ENCODE measurements at regions not wholly inside any gene's neighbourhood (a gene's known extent, or its start where the extent isn't known, plus 50 kb on each side); places are given as distances from the start of the nearest gene placed in this dataset.

GRCh38 chr9:75616052-75616451 is 274.4 kb upstream of the PCSK5 start:
- Mint-ChIP-seq H3K4me3 (no peak overlapping the region), H3K36me3 (ENCODE audit: low read depth) (no peaks in the 10 kb centered on the region), H3K27me3 (ENCODE audit: low read depth) (peaks cover 22% of the 10 kb centered on the region), H3K9me3 (no peaks in the 10 kb centered on the region), H3K27ac (no peak overlapping the region), H3K4me1 (ENCODE audit: low read depth) (no peaks in the 10 kb centered on the region)
- intact Hi-C loops (cut with micrococcal nuclease), result no loop called here
- CTCF ChIA-PET, result no interaction called here
- no peak for DNase-seq

GRCh38 chr9:75616841-75617566 is 273.5 kb upstream of the PCSK5 start:
- peaks cover 30% of the 10 kb centered on the region for H3K27me3 Mint-ChIP-seq (ENCODE audit: low read depth)
- no peaks in the 10 kb centered on the region for H3K36me3 Mint-ChIP-seq (ENCODE audit: low read depth)
- H3K9me3 Mint-ChIP-seq, result no peaks in the 10 kb centered on the region
- H3K4me1 Mint-ChIP-seq (ENCODE audit: low read depth), result no peaks in the 10 kb centered on the region
- intact Hi-C loops (cut with micrococcal nuclease), result no loop called here
- H3K4me3 Mint-ChIP-seq, result no peak overlapping the region
- DNase-seq, result no peak
- CTCF ChIA-PET, result no interaction called here
- H3K27ac Mint-ChIP-seq, result no peak overlapping the region

- DNase-seq, result no peak
- H3K4me3 Mint-ChIP-seq, result no peak overlapping the region
- no peaks in the 10 kb centered on the region for H3K36me3 Mint-ChIP-seq (ENCODE audit: low read depth)
- no peaks in the 10 kb centered on the region for H3K9me3 Mint-ChIP-seq
- intact Hi-C loops (cut with micrococcal nuclease), result loop anchor here (5.0 to 10.0 kb wide), 2 partner anchors 241 to 679 kb away; no protein-coding TSS in a partner anchor
- H3K4me1 Mint-ChIP-seq (ENCODE audit: low read depth), result no peaks in the 10 kb centered on the region
- peaks cover 42% of the 10 kb centered on the region for H3K27me3 Mint-ChIP-seq (ENCODE audit: low read depth)
- no peak overlapping the region for H3K27ac Mint-ChIP-seq
- CTCF ChIA-PET, result no interaction called here
Measured at GRCh38 chr9:75623462-75623861, 267.0 kb upstream of the PCSK5 start.

GRCh38 chr9:75624998-75625397 is 265.5 kb upstream of the PCSK5 start:
- no peaks in the 10 kb centered on the region for H3K4me1 Mint-ChIP-seq (ENCODE audit: low read depth)
- DNase-seq, result no peak
- no peak overlapping the region for H3K4me3 Mint-ChIP-seq
- H3K36me3 Mint-ChIP-seq (ENCODE audit: low read depth), result no peaks in the 10 kb centered on the region
- CTCF ChIA-PET, result no interaction called here
- H3K27ac Mint-ChIP-seq, result no peak overlapping the region
- peaks cover 42% of the 10 kb centered on the region for H3K27me3 Mint-ChIP-seq (ENCODE audit: low read depth)
- H3K9me3 Mint-ChIP-seq, result no peaks in the 10 kb centered on the region
- intact Hi-C loops (cut with micrococcal nuclease), result loop anchor here (5.0 to 10.0 kb wide), 2 partner anchors 240 to 677 kb away; no protein-coding TSS in a partner anchor

- H3K27ac Mint-ChIP-seq, result no peak overlapping the region
- H3K4me1 Mint-ChIP-seq (ENCODE audit: low read depth), result no peaks in the 10 kb centered on the region
- H3K36me3 Mint-ChIP-seq (ENCODE audit: low read depth), result no peaks in the 10 kb centered on the region
- no peak for DNase-seq
- CTCF ChIA-PET, result no interaction called here
- no peaks in the 10 kb centered on the region for H3K9me3 Mint-ChIP-seq
- intact Hi-C loops (cut with micrococcal nuclease), result loop anchor here (10.0 kb wide), 1 partner anchor 238 kb away; no protein-coding TSS in a partner anchor
- peaks cover 34% of the 10 kb centered on the region for H3K27me3 Mint-ChIP-seq (ENCODE audit: low read depth)
- no peak overlapping the region for H3K4me3 Mint-ChIP-seq
Measured at GRCh38 chr9:75626860-75627259, 263.6 kb upstream of the PCSK5 start.

- DNase-seq, result no peak
- Mint-ChIP-seq H3K9me3 (no peaks in the 10 kb centered on the region), H3K27ac (no peak overlapping the region)
Measured at GRCh38 chr9:75628952-75629351, 261.5 kb upstream of the PCSK5 start.

GRCh38 chr9:75633451-75634057 is 256.9 kb upstream of the PCSK5 start:
- CTCF ChIA-PET, result no interaction called here
- H3K36me3 Mint-ChIP-seq (ENCODE audit: low read depth), result no peaks in the 10 kb centered on the region
- no peaks in the 10 kb centered on the region for H3K9me3 Mint-ChIP-seq

More at GRCh38 chr9:75628952-75629351, 261.5 kb upstream of the PCSK5 start:
- Mint-ChIP-seq H3K4me3 (no peak overlapping the region), H3K4me1 (ENCODE audit: low read depth) (no peaks in the 10 kb centered on the region), H3K36me3 (ENCODE audit: low read depth) (no peaks in the 10 kb centered on the region), H3K27me3 (ENCODE audit: low read depth) (peaks cover 16% of the 10 kb centered on the region)
- CTCF ChIA-PET, result no interaction called here
- intact Hi-C loops (cut with micrococcal nuclease), result loop anchor here (10.0 kb wide), 1 partner anchor 236 kb away; no protein-coding TSS in a partner anchor

GRCh38 chr9:75636427-75637045 is 253.9 kb upstream of the PCSK5 start:
- Mint-ChIP-seq H3K27me3 (ENCODE audit: low read depth) (no peaks in the 10 kb centered on the region), H3K4me3 (no peak overlapping the region), H3K9me3 (no peaks in the 10 kb centered on the region), H3K4me1 (ENCODE audit: low read depth) (peaks cover 5% of the 10 kb centered on the region), H3K36me3 (ENCODE audit: low read depth) (no peaks in the 10 kb centered on the region), H3K27ac (no peak overlapping the region)
- intact Hi-C loops (cut with micrococcal nuclease), result no loop called here
- CTCF ChIA-PET, result no interaction called here
- peak; percentile 37 for DNase-seq

More at GRCh38 chr9:75633451-75634057, 256.9 kb upstream of the PCSK5 start:
- peaks cover 5% of the 10 kb centered on the region for H3K4me1 Mint-ChIP-seq (ENCODE audit: low read depth)
- DNase-seq, result no peak
- no peak overlapping the region for H3K4me3 Mint-ChIP-seq
- intact Hi-C loops (cut with micrococcal nuclease), result no loop called here
- H3K27me3 Mint-ChIP-seq (ENCODE audit: low read depth), result peaks cover 4% of the 10 kb centered on the region
- H3K27ac Mint-ChIP-seq, result no peak overlapping the region

GRCh38 chr9:75639971-75640610 is 250.4 kb upstream of the PCSK5 start:
- intact Hi-C loops (cut with micrococcal nuclease), result no loop called here
- Mint-ChIP-seq H3K27me3 (ENCODE audit: low read depth) (no peaks in the 10 kb centered on the region), H3K4me3 (no peak overlapping the region)

GRCh38 chr9:75642522-75642921 is 248.0 kb upstream of the PCSK5 start:
- no peak overlapping the region for H3K4me3 Mint-ChIP-seq
- intact Hi-C loops (cut with micrococcal nuclease), result no loop called here
- H3K27ac Mint-ChIP-seq, result no peak overlapping the region
- no peaks in the 10 kb centered on the region for H3K9me3 Mint-ChIP-seq
- H3K27me3 Mint-ChIP-seq (ENCODE audit: low read depth), result no peaks in the 10 kb centered on the region
- H3K4me1 Mint-ChIP-seq (ENCODE audit: low read depth), result no peaks in the 10 kb centered on the region
- H3K36me3 Mint-ChIP-seq (ENCODE audit: low read depth), result no peaks in the 10 kb centered on the region
- CTCF ChIA-PET, result no interaction called here
- no peak for DNase-seq

More at GRCh38 chr9:75639971-75640610, 250.4 kb upstream of the PCSK5 start:
- peaks cover 5% of the 10 kb centered on the region for H3K4me1 Mint-ChIP-seq (ENCODE audit: low read depth)
- DNase-seq, result no peak
- H3K36me3 Mint-ChIP-seq (ENCODE audit: low read depth), result no peaks in the 10 kb centered on the region
- CTCF ChIA-PET, result no interaction called here
- H3K27ac Mint-ChIP-seq, result no peak overlapping the region
- no peaks in the 10 kb centered on the region for H3K9me3 Mint-ChIP-seq

GRCh38 chr9:75644649-75645048 is 245.8 kb upstream of the PCSK5 start:
- CTCF ChIA-PET, result no interaction called here
- H3K4me1 Mint-ChIP-seq (ENCODE audit: low read depth), result no peaks in the 10 kb centered on the region
- H3K27me3 Mint-ChIP-seq (ENCODE audit: low read depth), result peaks cover 2% of the 10 kb centered on the region
- H3K27ac Mint-ChIP-seq, result no peak overlapping the region
- H3K9me3 Mint-ChIP-seq, result no peaks in the 10 kb centered on the region
- DNase-seq, result no peak
- no peaks in the 10 kb centered on the region for H3K36me3 Mint-ChIP-seq (ENCODE audit: low read depth)
- intact Hi-C loops (cut with micrococcal nuclease), result no loop called here
- H3K4me3 Mint-ChIP-seq, result no peak overlapping the region

- CTCF ChIA-PET, result no interaction called here
- H3K4me1 Mint-ChIP-seq (ENCODE audit: low read depth), result no peaks in the 10 kb centered on the region
- peaks cover 2% of the 10 kb centered on the region for H3K27me3 Mint-ChIP-seq (ENCODE audit: low read depth)
- no peak overlapping the region for H3K27ac Mint-ChIP-seq
- no peak overlapping the region for H3K4me3 Mint-ChIP-seq
- intact Hi-C loops (cut with micrococcal nuclease), result no loop called here
- DNase-seq, result no peak
- no peaks in the 10 kb centered on the region for H3K36me3 Mint-ChIP-seq (ENCODE audit: low read depth)
- no peaks in the 10 kb centered on the region for H3K9me3 Mint-ChIP-seq
Measured at GRCh38 chr9:75648034-75648433, 242.4 kb upstream of the PCSK5 start.

Measured in activated naive CD4-positive, alpha-beta T cell treated with anti-CD3 and anti-CD28 coated beads for 36 hours (primary cell).